DMS153 treated with DMSO at 0.1 percent for 48 hours (cell line): ENCODE measurements at regions not wholly inside any gene's neighbourhood (a gene's known extent, or its start where the extent isn't known, plus 50 kb on each side); places are given as distances from the start of the nearest gene placed in this dataset.
"Not testable (repeated sequence)": the region's sequence is repeated elsewhere in the genome, so short reads cannot be mapped to it uniquely, and the experiment has no call there.

Experiments
- DNase-seq: peaks from one replicate; lab custom pipeline; 2025; ENCODE audit not compliant: unreplicated experiment; lab: John Stamatoyannopoulos, UW

DNA sequence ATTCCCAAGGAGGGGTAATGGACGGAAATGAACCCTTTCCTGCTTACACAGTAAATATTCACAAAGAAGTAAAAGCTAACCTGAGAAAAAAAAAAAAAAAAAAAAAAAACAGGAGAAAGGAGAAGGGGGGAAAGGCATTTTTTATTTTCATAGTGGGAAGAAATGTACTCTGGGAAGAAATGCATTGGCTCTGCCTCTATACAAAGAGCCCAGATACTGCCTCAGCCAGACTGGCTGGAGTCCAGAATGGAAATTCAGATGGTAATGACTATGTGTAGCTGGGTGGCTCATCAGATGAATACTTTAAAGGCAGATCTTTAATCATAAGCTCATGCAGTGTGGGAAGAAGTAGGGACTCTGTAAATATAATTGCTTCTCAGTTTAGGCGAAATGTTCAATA is 124.9 kb upstream of the ZNF608 start:
- DNase-seq, result no peak

DNA sequence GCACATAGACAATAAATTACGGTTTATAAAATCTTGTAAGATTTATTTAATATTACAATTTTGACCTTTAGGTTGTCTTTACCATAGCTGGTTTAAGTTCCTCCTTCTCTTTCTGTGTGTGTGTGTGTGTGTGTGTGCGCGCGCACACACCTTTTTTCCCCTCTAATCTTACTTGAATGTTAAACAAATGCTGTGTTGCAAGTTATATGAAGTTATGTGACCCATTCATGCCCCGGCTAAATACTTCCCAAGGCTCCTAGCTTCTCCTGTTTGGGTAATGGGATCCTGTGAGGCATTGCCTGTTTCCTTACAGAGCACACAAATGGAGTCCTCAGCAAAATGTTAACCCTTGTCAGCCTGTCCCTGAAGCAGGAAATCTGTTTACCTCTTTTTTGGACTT is 125.6 kb upstream of the ZNF608 start:
- no peak for DNase-seq

DNA sequence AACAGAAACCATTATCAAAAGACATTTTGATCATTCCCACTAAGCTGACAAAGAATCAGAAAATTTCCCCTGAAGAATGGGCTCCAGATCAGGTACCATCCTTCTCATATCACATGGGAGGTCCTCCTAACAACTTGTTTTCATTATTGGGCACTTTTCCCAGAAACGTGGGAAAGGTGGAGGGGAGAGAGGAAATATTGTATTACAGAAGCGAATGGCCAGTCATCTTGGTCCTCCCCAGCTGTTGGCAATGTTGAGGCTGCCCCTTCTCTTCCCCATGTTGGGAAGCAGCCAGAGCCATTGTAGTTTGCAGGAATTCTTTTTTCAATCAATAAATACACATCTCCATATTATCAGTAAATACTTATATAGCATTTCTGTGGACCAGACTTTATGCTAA is 126.2 kb upstream of the ZNF608 start:
- DNase-seq, result no peak

DNA sequence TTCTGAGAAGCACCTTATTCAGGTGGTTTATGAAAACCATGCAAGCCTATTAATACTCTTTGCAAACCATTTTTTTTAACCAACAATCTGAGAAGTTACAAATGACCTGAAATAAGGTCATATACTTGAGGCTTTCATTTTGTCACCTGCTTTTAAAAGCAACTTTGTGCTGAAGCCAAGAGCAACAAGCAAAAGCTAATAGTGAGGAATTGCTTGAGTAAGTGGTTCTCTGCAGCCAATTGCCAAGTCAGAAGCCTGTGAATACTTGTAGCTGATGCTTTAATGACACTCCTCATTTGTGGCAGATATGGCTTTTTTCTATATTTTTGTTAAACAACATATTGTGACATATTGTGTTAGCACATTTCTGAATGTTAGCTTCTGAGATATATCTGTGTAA is 126.7 kb upstream of the ZNF608 start:
- no peak for DNase-seq

DNA sequence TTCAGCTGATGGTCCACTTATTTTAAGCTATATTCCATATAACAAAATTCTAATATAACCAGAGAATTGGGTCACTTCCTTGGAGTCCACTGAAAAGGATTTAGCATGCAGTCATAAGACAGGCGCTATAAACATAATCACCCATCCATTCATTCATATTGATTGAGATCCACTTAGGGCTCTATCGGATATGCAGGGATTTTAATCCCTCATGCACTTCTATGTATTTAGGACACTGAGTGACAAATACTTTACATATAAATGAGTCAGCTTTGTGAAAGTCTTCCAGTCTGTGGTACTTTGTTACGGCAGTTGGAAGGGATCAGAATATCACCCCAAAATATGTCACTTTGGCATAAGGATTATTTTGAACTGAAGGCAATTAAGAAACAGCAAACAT is 127.3 kb upstream of the ZNF608 start:
- DNase-seq, result no peak

DNA sequence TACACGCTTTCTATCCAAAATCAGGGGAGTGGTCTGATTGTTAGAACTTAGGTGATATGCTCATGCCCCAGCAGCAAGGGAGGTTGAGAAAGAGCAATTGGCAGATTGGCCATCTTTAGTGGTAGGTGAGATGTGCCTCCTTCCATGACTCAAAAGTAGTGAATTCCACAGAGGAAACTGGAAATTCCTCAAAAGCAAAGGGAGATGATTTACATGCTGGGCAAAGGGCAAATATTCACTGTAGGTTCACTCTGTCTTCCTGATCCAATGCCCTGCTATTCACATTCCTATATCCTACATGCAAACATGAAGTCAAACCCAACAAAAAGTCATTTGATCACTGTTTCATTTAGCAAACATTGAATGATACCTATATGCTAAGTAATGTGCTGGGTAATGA is 130.1 kb upstream of the ZNF608 start:
- no peak for DNase-seq

DNA sequence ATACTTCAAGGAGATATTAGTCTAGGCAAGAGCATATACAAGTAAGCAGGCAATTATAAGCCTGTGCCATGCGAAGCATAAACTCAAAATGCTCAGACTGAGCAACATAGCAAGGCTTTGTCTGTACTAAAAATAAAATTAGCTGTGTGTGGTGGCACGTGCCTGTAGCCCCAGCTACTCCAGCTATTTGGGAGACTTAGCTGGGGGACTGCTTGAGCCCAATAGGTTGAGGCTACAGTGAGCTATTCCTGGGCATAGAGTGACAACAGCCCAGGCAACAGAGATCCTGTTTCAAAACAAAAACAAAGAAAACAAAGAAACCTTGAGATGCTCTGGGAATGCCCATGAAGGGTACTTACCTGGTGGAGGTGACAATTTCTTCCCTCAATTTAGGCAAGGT is 130.5 kb upstream of the ZNF608 start:
- DNase-seq, result no peak

DNA sequence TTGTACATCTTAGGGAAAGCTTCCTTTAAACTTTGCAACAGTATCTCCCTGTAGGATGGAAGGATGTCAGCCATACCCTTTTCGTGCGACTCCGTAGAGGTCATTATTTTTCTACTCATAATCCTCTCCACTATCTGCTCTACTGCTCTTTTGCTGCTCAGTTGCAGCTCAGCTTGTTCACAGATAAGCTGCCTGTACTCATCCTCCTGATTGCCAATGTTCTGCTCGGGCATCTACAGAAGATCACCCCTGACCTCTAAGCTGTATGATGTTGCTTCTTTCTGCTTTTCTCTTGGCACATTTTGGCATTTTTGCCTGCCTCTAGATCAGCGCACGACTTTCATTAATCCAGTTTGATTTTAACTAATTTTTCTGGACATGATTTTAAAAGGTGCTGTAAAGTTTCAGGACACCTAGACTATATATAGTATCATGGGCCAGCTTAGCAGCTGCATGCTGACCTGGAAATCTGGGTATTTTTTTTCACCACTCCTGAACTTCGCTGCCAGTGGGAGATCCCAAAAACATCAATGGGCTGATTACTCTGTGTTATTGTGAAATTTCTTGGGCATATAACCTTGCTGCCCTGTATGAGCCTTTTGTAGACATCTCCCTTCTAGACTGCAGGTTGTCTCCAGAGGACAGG is 131.2 kb upstream of the ZNF608 start:
- no peak for DNase-seq

DNA sequence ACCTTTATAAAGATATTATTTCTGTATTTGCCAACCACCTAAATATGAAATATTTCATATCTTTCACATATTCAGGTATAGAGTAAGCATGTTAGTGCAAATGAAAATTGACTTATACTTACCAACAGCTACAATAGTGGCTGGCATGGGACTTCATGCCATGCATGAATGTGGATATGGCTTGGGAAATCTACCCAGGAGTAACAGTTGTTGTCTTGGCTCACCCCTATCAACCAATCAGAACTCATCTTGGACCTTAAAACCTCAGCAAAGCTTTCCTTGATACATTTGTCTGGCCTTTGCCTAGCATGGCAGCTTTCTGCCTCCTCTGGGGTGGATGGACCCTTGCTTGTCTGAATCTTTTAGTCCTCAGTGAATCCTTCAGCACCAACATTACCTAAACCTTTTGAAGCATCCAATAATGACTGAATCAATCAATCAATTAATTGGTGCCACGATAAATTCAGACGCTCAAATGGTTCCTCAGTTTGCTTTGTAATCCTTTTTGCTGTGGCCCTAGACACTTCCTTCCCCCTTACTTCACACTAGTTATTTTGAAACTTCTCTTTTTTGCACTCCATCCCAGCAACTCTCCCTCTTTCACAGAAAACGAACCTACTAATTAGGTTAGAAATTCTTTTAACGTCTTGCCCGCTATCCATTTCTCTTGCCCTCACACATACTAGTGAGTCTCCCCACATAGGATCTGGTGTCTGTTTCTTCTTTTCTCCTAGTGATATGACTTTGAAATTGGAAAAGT is 132.3 kb upstream of the ZNF608 start:
- DNase-seq, result no peak

DNA sequence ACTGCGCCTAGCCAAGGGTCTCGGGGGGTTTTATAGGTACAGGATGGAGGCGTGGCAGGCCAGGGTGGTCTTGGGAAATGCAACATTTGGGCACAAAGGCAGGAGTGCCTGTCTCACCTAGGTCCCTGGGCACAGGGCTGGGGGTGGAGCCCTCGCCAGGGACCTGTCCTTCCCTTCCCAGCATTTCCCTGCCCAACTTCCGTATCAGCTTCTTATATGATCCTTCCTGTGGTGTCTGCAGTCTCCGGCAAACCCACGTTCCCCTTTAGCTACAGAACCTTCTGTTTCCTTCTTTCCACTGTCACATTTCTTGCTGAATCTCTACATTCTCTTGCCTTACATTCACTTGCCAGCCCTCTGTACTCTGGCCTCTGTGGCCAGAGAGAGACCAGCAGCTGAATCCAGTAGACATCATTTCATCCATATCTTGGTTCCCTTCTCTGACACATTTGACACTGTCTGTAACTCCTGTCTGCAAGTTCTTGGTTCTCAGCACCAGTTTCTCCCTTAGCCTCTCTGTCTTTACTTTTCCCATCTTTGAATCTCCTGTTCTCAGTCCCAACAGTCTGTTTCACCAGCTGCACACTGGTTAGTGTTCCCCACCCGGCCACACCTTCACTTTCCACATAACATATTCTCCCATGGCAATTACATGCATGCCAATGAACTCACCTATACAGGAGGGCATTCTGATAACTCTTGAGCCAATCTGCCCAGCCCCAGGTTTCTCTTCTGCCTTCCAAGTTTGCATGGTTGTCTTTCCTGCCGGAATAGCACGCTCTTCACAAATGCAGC is 134.7 kb upstream of the ZNF608 start:
- DNase-seq, result no peak

DNA sequence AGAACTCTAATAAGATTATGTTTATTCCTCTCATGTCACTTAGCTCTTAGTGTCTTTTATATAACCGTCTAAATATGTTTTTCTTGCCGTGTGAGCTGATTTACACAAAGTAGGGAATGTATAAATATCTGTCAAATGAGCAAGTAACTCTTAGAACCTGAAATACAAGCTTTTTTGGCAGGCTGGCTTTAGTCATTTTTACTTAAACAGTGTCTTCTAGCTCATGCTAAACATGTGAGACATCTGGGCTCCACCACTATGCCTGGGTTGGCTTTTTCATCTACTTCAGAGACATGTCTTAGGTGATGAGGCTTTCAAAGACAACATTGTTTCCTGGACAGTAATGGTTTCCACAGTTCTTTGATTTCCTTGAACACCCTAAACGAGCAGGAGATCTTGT is 137.2 kb upstream of the ZNF608 start:
- no peak for DNase-seq

DNA sequence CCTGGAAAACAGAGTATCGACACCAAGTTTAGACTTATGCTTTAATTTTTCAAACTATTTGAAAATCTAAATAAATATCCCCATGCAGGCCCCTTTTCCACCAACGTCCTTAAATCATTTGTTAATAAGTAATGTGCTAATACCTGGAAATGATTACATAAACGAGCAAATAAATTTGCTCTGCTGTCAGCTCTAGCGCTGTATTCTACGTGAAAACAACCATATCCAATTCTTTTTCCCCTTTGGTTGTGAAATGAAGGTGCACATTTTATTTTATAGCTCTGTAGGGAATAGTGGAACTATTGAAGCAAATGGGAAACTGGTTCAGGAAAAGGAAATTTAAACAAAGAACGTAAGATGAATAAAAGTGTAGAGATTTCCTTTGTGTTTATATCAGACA is 137.7 kb upstream of the ZNF608 start:
- DNase-seq, result no peak

DNA sequence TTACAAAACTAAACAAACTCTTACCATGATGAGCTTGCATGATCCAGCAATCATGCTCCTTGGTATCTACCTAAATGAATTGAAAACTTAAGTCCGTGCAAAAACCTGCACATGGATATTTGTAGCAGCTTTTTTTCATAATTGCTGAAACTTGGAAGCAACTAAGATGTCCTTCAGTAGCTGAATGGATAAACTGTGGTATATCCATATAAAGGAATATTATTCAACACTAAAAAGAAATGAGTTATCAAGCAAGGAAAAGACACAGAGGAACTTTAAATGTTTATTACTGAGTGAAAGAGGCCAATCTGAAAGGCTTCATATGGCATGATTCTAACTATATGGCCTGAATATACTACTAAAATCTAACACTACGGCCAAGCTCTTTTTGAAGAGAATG is 139.1 kb upstream of the ZNF608 start:
- no peak for DNase-seq

DNA sequence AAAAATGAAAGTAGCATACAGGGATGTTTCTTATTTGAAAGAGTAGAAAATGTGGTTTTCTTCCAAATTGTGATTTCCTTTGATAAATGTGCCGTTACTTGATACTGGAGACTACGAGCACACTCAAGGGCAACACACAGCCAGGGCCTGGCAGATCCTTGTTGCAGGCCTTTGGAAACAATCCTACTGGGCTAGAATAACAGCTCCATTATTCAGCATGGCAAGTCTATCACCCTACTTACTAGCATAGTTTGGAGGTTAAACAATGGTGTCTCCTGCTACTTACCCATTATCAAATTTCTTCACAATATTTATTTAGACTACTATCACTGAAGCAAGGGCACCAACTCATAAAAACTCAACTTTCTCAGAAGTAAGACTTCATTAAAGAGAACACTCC is 140.8 kb upstream of the ZNF608 start:
- DNase-seq, result no peak

DNA sequence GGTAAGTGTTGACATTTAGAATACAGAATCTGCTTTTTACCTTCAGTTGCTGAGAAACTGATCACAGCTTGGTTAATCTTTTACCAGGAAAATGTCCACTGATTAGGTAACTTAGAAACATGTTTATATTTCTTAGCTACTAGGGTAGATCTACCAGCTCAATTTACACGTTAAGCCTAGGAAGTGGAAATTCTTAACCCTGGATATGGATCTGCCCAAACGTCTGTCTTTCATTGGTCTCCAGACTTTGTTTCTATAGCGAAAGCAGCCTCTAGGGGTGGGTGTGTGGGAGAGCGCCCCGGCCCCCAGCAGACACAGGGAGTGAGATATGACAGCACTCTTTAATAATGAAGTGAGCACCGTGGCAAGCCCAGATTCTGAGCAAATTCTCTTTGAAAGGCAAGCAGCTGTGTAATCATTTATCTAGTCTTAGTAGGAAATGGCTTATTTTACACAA is 141.6 kb upstream of the ZNF608 start:
- no peak for DNase-seq

DNA sequence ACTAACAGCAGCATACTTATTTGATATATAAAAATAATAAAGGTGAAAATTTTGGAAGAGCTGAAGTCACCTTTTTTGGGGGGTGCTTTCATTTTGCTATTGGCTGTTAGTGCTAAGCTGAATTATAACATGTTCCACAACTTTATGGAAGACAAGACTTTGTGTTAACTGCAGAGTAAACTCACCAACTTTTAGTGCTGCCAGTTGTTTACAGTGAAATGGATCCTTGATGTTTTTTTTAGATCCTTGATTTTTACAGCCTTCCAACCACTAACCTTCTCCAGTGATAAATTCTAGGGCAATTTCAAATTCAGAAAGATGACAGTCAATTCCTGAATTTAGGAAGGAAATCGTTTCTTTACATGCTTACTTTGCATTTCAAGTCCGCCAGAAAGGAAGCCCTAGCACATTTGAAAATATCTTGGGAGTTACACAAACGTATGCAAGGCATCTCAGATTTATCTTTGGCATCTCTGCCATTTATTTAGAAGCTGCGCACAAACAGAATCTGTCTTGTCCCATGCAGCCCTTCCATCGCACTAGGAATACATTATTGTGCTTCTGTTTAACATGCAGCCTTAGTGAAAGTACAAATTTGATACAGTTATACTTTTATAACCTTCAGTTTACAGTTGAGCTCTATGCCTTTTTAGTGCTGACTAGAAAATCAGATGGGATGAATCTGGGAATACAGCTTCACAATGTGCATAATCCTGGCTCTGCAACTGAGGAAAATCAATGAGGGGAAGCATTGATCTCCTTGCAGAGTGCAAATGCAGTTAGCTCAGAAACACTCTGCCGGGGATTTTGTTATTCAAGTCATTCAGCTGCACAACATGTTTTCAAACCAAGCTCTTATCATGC is 142.4 kb upstream of the ZNF608 start:
- no peak for DNase-seq

DNA sequence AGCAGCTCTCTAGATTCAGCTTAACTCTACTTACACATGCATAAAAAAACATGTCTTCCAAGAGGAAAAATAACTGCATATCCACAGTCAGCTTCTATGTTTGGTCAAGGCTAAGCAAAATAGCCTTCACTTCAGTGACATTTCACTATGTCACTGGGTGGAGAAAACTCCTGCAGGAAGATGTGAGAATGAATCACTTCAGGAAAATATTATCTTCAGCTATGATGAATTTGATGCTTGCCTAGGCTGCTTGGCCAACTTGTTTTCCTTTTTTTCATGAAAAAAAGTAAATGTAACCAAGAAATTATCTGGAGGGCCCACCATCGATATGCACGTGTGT is 143.0 kb upstream of the ZNF608 start:
- DNase-seq, result no peak

DNA sequence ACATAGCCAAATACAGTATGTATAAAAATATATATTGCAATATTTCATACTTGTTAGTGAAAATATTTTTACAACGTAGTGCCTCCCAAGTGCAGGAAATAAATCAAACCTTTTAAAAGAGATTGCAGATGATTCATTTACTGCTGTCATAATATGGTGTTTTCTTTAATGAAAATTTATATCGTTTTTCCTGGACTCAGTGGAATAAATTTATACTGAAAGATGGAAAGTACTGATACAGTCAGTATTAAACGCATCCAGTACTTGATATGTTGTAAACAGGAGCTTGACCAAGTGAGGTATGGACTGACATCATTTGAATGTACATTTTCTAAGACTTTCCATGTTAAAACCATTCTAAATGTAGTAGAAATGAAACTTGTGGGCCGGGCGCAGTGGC is 143.4 kb upstream of the ZNF608 start:
- no peak for DNase-seq

DNA sequence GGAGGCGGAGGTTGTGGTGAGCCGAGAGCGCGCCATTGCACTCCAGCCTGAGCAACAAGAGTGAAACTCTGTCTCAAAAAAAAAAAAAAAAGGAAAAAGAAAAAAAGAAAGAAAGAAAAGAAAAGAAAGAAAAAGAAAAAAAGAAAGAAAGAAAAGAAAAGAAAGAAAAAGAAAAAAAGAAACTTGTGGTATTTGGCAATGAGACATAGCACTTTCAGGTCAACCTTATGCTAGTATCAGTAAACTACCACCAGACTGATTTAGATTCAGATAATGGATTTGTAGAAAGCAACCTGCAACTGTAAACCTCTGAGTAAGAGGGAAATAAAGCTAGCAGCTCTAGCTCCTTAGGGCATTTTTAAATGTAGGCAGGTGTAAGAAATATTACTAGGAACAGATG is 144.0 kb upstream of the ZNF608 start:
- not testable (repeated sequence) for DNase-seq

DNA sequence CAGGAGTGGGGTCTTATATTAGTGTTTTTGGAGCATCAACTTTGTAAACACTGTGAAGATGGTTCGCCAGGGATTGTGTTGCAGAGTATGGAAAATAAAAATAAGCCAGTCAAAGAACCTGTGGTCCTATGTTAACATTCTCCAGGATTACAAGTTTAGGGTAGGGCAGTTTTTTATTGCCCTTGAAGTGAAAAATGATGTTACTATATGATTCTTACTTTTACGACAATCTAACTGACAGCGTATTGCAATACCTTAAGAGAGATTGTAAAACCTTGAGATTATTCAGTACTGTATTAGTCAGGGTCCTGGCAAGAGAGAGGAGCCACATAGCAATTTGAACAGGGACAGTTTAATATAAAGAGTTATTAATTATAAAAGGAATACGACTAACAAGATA is 144.7 kb upstream of the ZNF608 start:
- DNase-seq, result no peak

DNA sequence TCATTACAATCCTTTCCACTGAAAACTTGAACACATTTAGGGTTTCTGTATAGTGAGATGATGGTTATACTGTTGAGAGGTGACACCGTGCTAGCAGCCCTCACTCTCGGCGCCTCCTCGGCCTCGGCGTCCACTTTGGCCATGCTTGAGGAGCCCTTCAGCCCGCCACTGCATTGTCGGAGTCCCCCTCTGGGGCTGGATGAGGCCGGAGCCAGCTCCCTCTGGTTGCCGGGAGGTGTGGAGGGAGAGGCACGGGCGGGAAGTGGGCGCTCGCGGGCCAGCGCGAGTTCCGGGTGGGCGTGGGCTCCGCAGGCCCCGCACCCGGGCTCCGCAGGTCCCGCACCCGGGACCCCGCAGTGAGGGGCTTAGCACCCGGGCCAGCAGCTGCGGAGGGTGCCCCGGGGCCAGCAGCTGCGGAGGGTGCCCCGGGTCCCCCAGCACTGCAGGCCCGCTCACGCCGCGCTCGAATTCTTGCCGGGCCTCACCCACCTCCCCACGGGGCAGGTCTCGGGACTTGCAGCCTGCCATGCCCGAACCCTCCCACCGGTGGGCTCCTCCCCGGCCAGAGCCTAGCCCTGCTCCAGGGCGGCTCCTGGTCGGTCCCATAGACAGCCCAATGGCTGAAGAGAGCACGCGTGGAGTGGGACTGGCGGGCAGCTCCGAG is 145.9 kb upstream of the ZNF608 start:
- DNase-seq, result no peak
